NCI-H1436 treated with DMSO at 0.1 percent for 48 hours (cell line): ENCODE measurements at regions not wholly inside any gene's neighbourhood (a gene's known extent, or its start where the extent isn't known, plus 50 kb on each side); places are given as distances from the start of the nearest gene placed in this dataset.

Experiments used
- DNase-seq: peaks from one replicate; lab custom pipeline; 2025; lab: John Stamatoyannopoulos, UW

GRCh38 chr16:64823481-64824075, 298.3 kb downstream of the CDH11 start:
- no peak for DNase-seq

- no peak for DNase-seq
Measured at GRCh38 chr16:64809876-64810629, 311.8 kb downstream of the CDH11 start.

GRCh38 chr16:64808474-64808873, 313.4 kb downstream of the CDH11 start:
- no peak for DNase-seq

GRCh38 chr16:64791756-64792155, 330.1 kb downstream of the CDH11 start:
- DNase-seq, result no peak

- DNase-seq, result no peak
Measured at GRCh38 chr16:64784635-64785034, 337.2 kb downstream of the CDH11 start.

GRCh38 chr16:64782484-64782883, 339.4 kb downstream of the CDH11 start:
- no peak for DNase-seq

GRCh38 chr16:64780445-64780844, 341.4 kb downstream of the CDH11 start:
- no peak for DNase-seq

- no peak for DNase-seq
Measured at GRCh38 chr16:64778777-64779176, 343.1 kb downstream of the CDH11 start.

GRCh38 chr16:64773638-64774037, 348.2 kb downstream of the CDH11 start:
- no peak for DNase-seq

- DNase-seq, result no peak
Measured at GRCh38 chr16:64773184-64773583, 348.7 kb downstream of the CDH11 start.

- no peak for DNase-seq
Measured at GRCh38 chr16:64771273-64771672, 350.6 kb downstream of the CDH11 start.

- DNase-seq, result no peak
Measured at GRCh38 chr16:64762211-64762610, 359.7 kb downstream of the CDH11 start.

- DNase-seq, result no peak
Measured at GRCh38 chr16:64754279-64754678, 367.6 kb downstream of the CDH11 start.

GRCh38 chr16:64751906-64752305, 370.0 kb downstream of the CDH11 start:
- no peak for DNase-seq

- DNase-seq, result no peak
Measured at GRCh38 chr16:64749346-64749745, 372.5 kb downstream of the CDH11 start.

- no peak for DNase-seq
Measured at GRCh38 chr16:64745258-64745930, 376.5 kb downstream of the CDH11 start.

- no peak for DNase-seq
Measured at GRCh38 chr16:64742455-64743223, 379.2 kb downstream of the CDH11 start.

GRCh38 chr16:64740261-64740660, 381.6 kb downstream of the CDH11 start:
- DNase-seq, result no peak

- no peak for DNase-seq
Measured at GRCh38 chr16:64738321-64738960, 383.4 kb downstream of the CDH11 start.

GRCh38 chr16:64736857-64737256, 385.0 kb downstream of the CDH11 start:
- DNase-seq, result no peak

GRCh38 chr16:64731891-64732290, 390.0 kb downstream of the CDH11 start:
- DNase-seq, result no peak

- no peak for DNase-seq
Measured at GRCh38 chr16:64730261-64730660, 391.6 kb downstream of the CDH11 start.
